Muscle of leg (tissue), 3 donors: ENCODE measurements at regions not wholly inside any gene's neighbourhood (a gene's known extent, or its start where the extent isn't known, plus 50 kb on each side); places are given as distances from the start of the nearest gene placed in this dataset.

Experiments used
- DNase-seq: peaks from one replicate; pipeline ENCODE4 v3.0.0; 2013
- H3K27ac ChIP-seq: one replicate; pipeline ENCODE4 v1.5.1; 2013; ENCODE audit warnings: mild to moderate bottlenecking, low read length, control low read depth
- H3K27me3 ChIP-seq: one replicate; pipeline ENCODE4 v1.6.1; 2013; ENCODE audit warnings: low read length; ENCODE audit not compliant: control insufficient read depth, insufficient read depth
- H3K36me3 ChIP-seq: one replicate; pipeline ENCODE4 v1.6.1; 2013; ENCODE audit warnings: low read length; ENCODE audit not compliant: control insufficient read depth, insufficient read depth
- H3K4me1 ChIP-seq: one replicate; pipeline ENCODE4 v1.6.1; 2013; ENCODE audit warnings: low read length; ENCODE audit not compliant: control insufficient read depth, insufficient read depth
- H3K4me3 ChIP-seq: one replicate; pipeline ENCODE4 v1.5.1; 2013; ENCODE audit warnings: low read length, control low read depth
- H3K9me3 ChIP-seq: replicated peaks from 2 replicates; pipeline ENCODE4 v1.6.1; 2013; ENCODE audit warnings: low read depth, low read length; ENCODE audit not compliant: control insufficient read depth
- WGBS: methylation state at CpG from one replicate; pipeline ENCODE4 v1.1.5; 2013; ENCODE audit warnings: missing lambda C conversion rate; ENCODE audit not compliant: insufficient coverage; 5-methylcytosine and 5-hydroxymethylcytosine counted together

DNA sequence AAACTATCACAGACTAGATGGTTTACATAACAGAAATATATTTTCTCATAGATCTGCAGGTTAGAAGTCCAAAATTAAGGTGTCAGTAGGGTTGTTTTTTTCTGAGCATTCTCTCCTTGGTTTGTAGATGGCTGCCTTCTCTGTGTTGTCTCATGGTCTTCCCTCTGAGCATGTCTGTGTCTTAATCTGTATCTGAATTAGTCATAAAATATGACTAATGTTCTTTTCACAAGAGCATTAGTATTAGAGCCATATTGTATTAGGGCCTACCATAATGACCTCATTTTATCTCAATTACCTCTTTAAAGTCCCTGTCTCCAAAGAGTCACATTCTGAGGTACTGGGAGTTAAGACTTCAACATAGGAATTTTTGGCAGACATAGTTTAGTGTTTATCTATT lies 77.2 kb upstream of the OBI1 start:
- H3K9me3 ChIP-seq = no peaks in the 10 kb centered on the region
- H3K36me3 ChIP-seq = no peaks in the 10 kb centered on the region
- H3K27ac ChIP-seq = no peak overlapping the region
- no peaks in the 10 kb centered on the region for H3K27me3 ChIP-seq
- no peak for DNase-seq
- H3K4me3 ChIP-seq = no peak overlapping the region
- no peaks in the 10 kb centered on the region for H3K4me1 ChIP-seq

GRCh38 chr13:78732445-78733017 lies 73.6 kb upstream of the OBI1 start:
- no peaks in the 10 kb centered on the region for H3K36me3 ChIP-seq
- WGBS = no CpG with 5 or more reads among the region's 1 CpG
- H3K4me3 ChIP-seq = no peak overlapping the region
- no peaks in the 10 kb centered on the region for H3K4me1 ChIP-seq
- DNase-seq = no peak
- no peaks in the 10 kb centered on the region for H3K27me3 ChIP-seq
- H3K27ac ChIP-seq = no peak overlapping the region
- no peaks in the 10 kb centered on the region for H3K9me3 ChIP-seq

DNA sequence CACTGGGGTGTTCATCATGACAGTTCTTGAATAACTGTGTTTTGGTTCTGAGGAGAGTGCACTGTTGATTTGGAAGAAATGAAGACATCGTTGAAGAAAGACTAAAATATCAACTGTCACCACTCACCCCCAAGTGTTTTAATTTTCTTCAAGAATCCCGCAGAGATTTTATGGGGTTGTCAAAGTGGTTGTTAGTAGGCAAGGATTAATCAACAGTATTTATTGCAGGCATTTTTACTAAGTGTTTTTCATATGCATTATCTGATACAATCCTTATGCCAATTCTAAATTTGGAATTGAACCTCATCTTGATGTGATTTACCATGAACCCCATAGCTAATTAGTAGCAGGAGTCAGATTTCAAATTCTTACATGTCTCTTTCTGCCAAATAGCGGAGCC lies 63.7 kb upstream of the OBI1 start:
- DNase-seq = no peak
- no peak overlapping the region for H3K27ac ChIP-seq
- H3K4me3 ChIP-seq = no peak overlapping the region
- no CpG with 5 or more reads among the region's 3 CpGs for WGBS
- H3K27me3 ChIP-seq = no peaks in the 10 kb centered on the region
- no peaks in the 10 kb centered on the region for H3K4me1 ChIP-seq
- no peaks in the 10 kb centered on the region for H3K36me3 ChIP-seq
- H3K9me3 ChIP-seq = no peaks in the 10 kb centered on the region

- no peaks in the 10 kb centered on the region for H3K4me1 ChIP-seq
- H3K4me3 ChIP-seq = no peak overlapping the region
- H3K36me3 ChIP-seq = no peaks in the 10 kb centered on the region
- WGBS = no CpG with 5 or more reads among the region's 2 CpGs
- H3K27me3 ChIP-seq = no peaks in the 10 kb centered on the region
- no peak for DNase-seq
- H3K9me3 ChIP-seq = no peaks in the 10 kb centered on the region
- H3K27ac ChIP-seq = no peak overlapping the region
These were observed 60.4 kb upstream of the OBI1 start for GRCh38 chr13:78719367-78719766.

GRCh38 chr13:78714717-78715116 lies 55.8 kb upstream of the OBI1 start:
- Histone ChIP-seq H3K9me3 (no peaks in the 10 kb centered on the region), H3K27ac (no peak overlapping the region), H3K4me3 (no peak overlapping the region), H3K27me3 (no peaks in the 10 kb centered on the region), H3K36me3 (no peaks in the 10 kb centered on the region), H3K4me1 (no peaks in the 10 kb centered on the region)
- no peak for DNase-seq
- 83% methylated on average over 1 of the region's 1 CpG for WGBS

DNA sequence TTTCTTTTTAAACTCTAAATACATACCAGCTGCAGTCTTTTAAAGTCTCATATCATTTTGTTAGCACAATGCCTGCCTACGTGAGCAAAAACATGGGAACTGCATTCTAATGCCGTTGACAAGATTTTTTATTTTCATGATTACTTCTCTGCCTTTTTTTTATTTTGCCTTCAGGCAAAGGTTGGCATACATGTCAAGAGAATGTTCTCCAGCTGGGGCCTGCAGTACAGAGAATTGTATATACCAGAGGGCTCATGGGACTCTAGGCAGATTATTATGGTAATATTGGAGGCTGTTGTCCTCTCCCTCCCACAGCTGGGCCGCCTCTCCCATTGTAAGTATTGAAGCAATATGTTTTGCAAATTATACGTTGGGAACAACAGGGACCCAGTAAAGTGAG lies 53.9 kb upstream of the OBI1 start:
- H3K27ac ChIP-seq = no peak overlapping the region
- no peak overlapping the region for H3K4me3 ChIP-seq
- no peaks in the 10 kb centered on the region for H3K4me1 ChIP-seq
- no peaks in the 10 kb centered on the region for H3K9me3 ChIP-seq
- no peaks in the 10 kb centered on the region for H3K36me3 ChIP-seq
- H3K27me3 ChIP-seq = no peaks in the 10 kb centered on the region
- peak; percentile 15 for DNase-seq
- WGBS = 60% methylated on average over 1 of the region's 4 CpGs

- no peak overlapping the region for H3K4me3 ChIP-seq
- no peak for DNase-seq
- H3K4me1 ChIP-seq = no peaks in the 10 kb centered on the region
- H3K27me3 ChIP-seq = no peaks in the 10 kb centered on the region
- no peaks in the 10 kb centered on the region for H3K9me3 ChIP-seq
- WGBS = no CpG with 5 or more reads among the region's 1 CpG
- H3K36me3 ChIP-seq = no peaks in the 10 kb centered on the region
- no peak overlapping the region for H3K27ac ChIP-seq
These were observed 50.1 kb upstream of the OBI1 start for GRCh38 chr13:78709028-78709427.
